ENCODE measurements at regions not wholly inside any gene's neighbourhood (a gene's known extent, or its start where the extent isn't known, plus 50 kb on each side); places are given as distances from the start of the nearest gene placed in this dataset.
A peak's percentile ranks its signal among the peaks of the same experiment; 100 is the strongest.
"Not testable (repeated sequence)": the region's sequence is repeated elsewhere in the genome, so short reads cannot be mapped to it uniquely, and the experiment has no call there.

DNA sequence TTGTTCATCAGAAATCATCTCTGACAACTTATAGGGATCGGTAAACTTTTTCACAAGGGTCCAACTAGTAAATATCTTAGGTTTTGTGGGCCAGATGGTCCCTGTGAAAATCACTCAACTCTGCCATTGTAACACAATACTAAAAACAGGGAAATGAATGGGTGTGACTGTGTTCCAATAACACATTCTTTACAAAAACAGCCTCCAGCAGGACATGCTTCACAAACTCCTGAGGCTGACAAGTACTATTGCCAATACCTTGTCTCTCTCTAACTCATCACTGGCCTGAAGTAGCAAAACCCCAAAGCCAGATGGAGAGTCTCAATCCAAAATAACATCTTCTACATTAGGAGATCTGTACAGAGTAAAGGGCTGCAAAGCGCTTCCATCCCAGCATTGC lies 312.3 kb downstream of the TOX3 start:
- no peak for DNase-seq (ENCODE audit: low spot score)

- no peak for DNase-seq (ENCODE audit: low spot score)
Measured at GRCh38 chr16:52229471-52229870, 317.5 kb downstream of the TOX3 start.

DNA sequence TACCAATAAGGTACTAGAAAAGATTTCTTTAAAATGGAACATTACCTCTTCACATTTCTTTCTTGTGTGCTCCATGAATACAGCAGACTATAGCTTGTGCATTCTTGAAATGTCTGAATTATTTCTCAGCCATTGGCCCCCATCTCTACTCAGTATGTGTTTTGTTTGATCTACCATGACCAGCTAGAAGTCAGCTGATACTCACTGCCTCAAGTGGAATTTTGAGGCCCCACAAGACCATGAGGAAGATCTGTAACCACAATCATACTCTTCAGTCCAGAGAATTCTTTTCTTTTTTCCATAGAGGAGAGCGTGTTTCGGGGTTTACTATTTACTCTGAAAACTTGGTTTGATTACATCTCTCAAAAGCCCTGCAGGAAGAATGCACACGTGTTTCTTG lies 319.1 kb downstream of the TOX3 start:
- DNase-seq (ENCODE audit: low spot score): no peak

GRCh38 chr16:52212841-52213240 lies 334.1 kb downstream of the TOX3 start:
- no peak for DNase-seq (ENCODE audit: low spot score)

DNA sequence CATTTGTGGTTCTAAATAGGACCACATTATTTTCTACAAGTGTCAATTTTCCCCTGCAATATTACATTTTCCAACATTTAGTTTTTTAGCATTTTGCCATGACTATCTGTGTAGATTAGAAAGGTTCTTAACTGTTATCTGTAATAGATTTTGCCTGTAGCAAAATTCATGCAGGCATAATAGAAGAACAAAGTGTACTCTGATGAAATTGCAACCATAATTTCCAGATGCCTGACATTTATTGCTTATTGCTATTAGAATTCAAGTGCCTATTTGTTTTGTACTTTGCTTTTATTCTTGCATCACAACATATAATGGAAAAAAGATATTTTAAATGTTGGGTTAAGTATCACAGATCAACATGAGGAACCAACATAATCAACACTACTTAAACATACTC lies 337.7 kb downstream of the TOX3 start:
- no peak for DNase-seq (ENCODE audit: low spot score)

DNA sequence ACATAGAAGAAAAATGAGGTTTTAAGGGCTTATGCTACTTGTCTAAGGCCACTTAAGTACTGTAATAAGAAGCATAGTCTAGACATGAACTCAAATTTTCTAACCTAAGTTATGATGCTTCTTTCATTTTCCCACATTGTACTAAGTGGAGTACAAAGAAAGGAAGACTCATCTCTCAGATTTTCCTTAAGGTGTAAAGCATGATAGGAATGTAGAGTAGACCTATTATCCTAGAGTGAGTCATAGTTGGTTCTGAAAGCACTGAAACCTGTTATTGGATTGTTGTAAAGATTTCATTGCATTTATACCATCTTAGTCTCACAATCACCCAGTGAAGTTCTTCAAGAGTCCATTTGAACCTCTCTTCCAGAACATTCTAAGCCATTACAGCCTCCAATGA lies 343.8 kb downstream of the TOX3 start:
- DNase-seq (ENCODE audit: low spot score): no peak

- DNase-seq (ENCODE audit: low spot score): no peak
Measured at GRCh38 chr16:52193441-52193840, 353.5 kb downstream of the TOX3 start.

DNA sequence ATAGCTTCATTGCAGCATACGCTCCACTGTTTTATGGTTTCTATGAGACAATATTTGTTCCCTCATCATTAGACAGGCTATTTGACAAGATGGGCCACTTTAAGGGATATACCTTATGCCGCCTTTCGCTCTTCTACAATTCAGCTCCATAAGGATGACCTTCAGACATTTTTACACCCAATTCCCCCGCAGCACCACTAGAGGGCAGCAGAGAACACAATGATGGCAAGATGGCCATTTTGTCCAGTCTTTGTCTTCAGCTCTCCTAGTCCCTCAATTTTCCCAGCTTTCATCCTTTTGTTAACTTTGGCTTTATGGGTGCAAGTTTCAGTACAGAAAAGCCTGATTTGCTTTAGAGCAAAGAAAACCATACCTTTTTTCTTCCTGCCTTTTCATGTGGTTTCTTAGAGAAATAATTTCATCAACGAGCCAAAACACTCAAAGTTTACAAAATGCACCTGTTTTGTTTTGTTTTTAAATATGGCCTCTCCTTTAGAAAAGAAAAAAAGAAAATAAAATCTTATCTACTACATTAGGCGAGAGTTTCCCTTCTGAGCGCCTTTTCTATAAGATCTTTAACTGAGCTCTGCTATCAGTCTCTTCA lies 355.3 kb downstream of the TOX3 start:
- peak; percentile 76 for DNase-seq (ENCODE audit: low spot score)

- no peak for DNase-seq (ENCODE audit: low spot score)
Measured at GRCh38 chr16:52184336-52184735, 362.6 kb downstream of the TOX3 start.

- DNase-seq (ENCODE audit: low spot score): no peak
Measured at GRCh38 chr16:52182840-52183239, 364.1 kb downstream of the TOX3 start.

DNA sequence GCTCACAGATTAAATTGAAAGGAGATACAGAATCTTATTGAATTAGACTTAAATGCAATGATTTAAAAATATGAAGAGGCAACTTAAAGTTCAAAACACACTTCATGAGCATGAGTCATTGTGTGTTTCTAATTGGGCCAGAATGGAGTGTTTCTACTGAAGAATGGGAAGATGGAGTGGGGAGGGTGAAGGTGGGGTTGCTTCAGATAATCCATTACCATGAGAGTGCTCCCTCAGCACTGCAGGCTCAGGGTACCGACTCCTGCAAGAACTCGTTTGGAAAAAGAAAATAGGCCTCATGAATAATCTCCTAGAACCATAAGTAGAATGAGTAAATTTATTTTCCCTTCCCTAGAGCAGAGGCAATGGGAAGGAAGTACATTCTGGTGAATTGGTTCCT lies 372.8 kb downstream of the TOX3 start:
- no peak for DNase-seq (ENCODE audit: low spot score)

DNA sequence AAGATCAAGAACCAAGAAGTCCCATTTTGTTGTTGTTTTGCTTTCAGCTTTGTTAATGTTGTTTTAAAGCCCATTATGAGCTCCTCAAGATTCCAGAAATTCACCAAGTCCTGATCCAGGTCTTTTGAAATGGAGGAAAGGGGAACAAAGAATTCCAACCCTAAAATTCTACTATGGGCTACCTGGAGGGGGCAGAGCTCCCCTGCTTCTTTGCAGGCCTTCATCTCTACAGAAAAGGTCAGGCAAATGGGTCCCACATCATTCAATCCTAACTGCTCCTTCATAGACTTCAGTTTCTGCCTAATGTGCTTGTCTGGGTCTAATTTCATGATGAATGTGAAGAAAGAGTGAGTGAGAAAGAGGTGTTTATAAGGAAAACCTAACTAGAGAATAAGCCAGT lies 375.5 kb downstream of the TOX3 start:
- DNase-seq (ENCODE audit: low spot score): no peak

DNA sequence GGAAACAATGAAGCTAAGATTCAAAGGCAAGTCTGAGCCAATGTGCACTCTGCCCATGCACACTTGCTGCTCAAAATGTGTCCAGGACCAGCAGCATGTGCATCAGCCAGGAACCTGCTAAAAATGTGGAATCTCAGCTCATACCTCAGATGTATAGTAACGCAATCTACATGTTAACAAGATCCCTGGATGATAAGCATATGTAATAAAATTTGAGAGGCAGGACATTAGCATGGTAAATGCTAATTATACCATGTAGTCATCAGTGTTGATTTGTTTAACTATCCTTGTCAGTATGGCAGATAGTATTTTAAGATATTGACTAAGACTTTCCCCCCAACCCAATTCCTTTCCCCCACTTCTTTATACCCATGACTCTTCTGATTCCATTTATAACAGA lies 379.6 kb downstream of the TOX3 start:
- DNase-seq (ENCODE audit: low spot score): no peak

DNA sequence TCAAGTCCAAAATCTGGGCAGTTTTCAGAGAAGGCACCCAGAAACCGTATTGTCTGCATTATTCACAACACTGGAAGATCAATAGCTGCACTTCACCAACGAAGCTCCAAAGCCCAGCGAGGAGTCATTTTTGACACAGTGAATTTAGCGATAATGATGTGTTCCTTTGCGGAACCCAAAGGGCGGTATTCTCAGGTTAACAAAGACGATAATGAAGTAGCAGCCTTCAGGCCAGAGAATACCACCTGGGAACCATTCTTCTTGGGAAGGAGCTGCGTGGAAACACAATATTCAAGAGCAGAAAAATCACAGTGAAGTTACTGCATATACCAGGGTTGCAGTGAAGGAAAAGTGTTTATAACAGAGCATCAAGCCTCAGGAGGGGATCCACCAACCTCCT lies 381.0 kb downstream of the TOX3 start:
- DNase-seq (ENCODE audit: low spot score): no peak

DNA sequence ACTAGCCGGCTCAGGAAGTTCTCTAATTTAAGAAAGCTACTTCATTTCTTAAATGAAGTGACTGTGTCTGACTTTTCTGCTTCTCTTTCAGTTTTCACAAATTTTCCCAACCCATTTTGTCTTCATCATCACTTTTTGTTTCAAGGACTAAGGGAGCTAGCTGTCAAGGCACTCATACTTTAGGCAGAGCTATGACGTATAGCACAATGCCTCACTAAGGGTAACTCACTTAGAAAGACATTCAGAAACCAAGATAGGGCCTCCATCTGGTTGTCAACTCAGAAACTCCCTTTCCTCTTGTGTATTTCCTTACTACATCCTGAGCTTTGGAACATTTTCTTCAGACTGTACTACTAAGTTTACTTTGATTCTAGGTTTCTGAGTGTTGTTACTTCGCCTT lies 397.9 kb downstream of the TOX3 start:
- DNase-seq (ENCODE audit: low spot score): no peak

GRCh38 chr16:52141871-52142270 lies 405.1 kb downstream of the TOX3 start:
- DNase-seq (ENCODE audit: low spot score): no peak

GRCh38 chr16:52128361-52128760 lies 418.6 kb downstream of the TOX3 start:
- DNase-seq (ENCODE audit: low spot score): no peak

GRCh38 chr16:52123842-52124241 lies 423.1 kb downstream of the TOX3 start:
- DNase-seq (ENCODE audit: low spot score): no peak

- DNase-seq (ENCODE audit: low spot score): no peak
Measured at GRCh38 chr16:52123061-52123839, 423.7 kb downstream of the TOX3 start.

DNA sequence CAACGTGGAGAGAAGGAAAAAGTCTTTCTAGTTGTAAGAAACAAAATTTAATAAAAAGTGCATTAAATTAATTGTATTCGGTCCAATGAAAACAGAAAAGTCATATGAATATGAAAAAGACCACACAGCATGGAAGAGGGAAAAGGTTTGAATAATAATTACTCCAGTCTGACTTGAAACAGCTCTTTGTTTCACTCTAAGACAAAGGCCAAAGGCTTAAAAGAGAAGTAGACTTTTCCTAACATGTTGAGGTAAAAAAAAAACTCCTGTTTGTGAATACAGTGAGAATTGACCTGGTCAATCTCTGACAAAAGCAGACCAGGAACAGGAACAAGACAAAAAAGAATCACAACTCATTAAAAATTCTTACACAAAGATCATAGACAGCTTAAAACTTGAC lies 429.8 kb downstream of the TOX3 start:
- DNase-seq (ENCODE audit: low spot score): no peak

DNA sequence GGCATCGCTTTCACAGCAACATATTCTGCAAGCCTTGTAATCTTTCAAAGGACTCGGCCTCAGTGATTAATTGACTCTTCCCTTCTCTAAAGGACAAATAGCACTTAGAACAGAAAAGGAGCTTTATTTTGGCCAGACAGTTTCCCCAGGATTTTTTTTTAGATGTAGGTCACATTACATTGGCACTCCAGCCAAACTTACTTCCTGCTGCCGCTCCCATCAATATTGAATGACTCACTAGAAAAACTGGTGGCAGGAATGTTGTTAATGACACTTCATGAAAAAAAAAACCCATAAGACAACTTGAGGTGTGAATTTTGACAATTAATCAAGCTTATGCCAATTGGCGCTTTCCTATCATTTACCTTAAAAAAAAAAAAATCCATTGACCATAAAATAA lies 432.6 kb downstream of the TOX3 start:
- no peak for DNase-seq (ENCODE audit: low spot score)

GRCh38 chr16:52113533-52114183 lies 433.3 kb downstream of the TOX3 start:
- no peak for DNase-seq (ENCODE audit: low spot score)

GRCh38 chr16:52104993-52105392 lies 441.9 kb downstream of the TOX3 start:
- DNase-seq (ENCODE audit: low spot score): not testable (repeated sequence)

DNA sequence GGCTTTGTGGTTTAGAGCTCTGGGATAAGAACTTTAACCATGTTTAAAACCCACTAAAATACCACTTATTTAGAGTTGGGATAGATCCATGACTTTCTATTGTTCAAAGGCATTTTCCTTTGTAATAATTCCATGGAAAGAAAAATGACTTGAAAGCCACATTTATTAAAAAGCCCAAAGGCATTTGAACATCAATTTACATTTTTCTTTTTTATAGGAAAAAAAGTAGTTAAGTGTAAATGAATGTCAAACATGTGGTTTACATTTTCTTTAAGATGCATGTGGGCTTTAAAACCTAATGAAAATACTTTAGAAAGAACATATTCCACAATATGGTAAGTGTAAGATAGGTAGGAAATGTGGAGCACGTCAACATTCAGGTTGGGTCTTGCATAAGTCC lies 443.2 kb downstream of the TOX3 start:
- no peak for DNase-seq (ENCODE audit: low spot score)
